ENCODE measurements at regions not wholly inside any gene's neighbourhood (a gene's known extent, or its start where the extent isn't known, plus 50 kb on each side); places are given as distances from the start of the nearest gene placed in this dataset.
"Not testable (repeated sequence)": the region's sequence is repeated elsewhere in the genome, so short reads cannot be mapped to it uniquely, and the experiment has no call there.

DNA sequence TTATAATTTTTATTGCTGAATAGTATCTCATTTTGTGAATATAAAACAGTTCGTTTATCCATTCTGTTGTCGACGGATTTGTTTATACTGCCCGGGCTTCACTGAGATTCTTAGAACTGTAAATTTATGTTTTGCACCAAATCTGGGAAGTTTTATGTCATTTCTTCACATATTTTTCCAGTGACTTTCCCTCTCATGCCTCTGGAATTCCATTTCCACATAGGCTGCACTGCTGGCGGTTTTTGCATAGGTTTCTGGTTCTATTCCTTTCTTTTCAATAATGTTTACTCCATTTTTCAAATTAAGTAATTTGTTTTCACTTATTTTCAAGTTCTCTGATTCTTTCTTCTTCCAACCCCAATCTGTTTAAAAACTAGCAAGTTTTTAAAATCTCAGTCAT lies 130.1 kb downstream of the NPIPB11 start:
- TF ChIP-seq, protein P1, sequence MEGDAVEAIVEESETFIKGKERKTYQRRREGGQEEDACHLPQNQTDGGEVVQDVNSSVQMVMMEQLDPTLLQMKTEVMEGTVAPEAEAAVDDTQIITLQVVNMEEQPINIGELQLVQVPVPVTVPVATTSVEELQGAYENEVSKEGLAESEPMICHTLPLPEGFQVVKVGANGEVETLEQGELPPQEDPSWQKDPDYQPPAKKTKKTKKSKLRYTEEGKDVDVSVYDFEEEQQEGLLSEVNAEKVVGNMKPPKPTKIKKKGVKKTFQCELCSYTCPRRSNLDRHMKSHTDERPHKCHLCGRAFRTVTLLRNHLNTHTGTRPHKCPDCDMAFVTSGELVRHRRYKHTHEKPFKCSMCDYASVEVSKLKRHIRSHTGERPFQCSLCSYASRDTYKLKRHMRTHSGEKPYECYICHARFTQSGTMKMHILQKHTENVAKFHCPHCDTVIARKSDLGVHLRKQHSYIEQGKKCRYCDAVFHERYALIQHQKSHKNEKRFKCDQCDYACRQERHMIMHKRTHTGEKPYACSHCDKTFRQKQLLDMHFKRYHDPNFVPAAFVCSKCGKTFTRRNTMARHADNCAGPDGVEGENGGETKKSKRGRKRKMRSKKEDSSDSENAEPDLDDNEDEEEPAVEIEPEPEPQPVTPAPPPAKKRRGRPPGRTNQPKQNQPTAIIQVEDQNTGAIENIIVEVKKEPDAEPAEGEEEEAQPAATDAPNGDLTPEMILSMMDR (conservative IDR thresholded peaks at IDR 0.05; ENCODE audit: low read length): not testable (repeated sequence)
- not testable (repeated sequence) for TF ChIP-seq EZH2phosphoT487 (IDR thresholded peaks at IDR 0.05; ENCODE audit: borderline replicate concordance, low read depth, low read length)
